GM10248 (cell line): ENCODE measurements at regions not wholly inside any gene's neighbourhood (a gene's known extent, or its start where the extent isn't known, plus 50 kb on each side); places are given as distances from the start of the nearest gene placed in this dataset.

Experiments
- CTCF ChIA-PET: fragments of 300-600 bp; sonication (Branson Sonifier 250); formaldehyde crosslinking; extraction: SDS; loops from one replicate; lab custom pipeline; 2021; ENCODE audit warnings: antibody characterized with exemption; lab: Yijun Ruan, JAX
- POLR2A ChIA-PET: fragments of 350-650 bp; sonication (Branson Sonifier 250); formaldehyde crosslinking; extraction: SDS; loops from one replicate; lab custom pipeline; 2020; ENCODE audit warnings: antibody characterized with exemption; lab: Yijun Ruan, JAX
- DNase-seq: peaks from one replicate; pipeline ENCODE4 v3.0.0; 2012; ENCODE audit errors: extremely low spot score
- CTCF ChIP-seq: IDR thresholded peaks from 2 replicates; pipeline ENCODE4 v1.5.1; 2012; ENCODE audit warnings: mild to moderate bottlenecking, low read depth; ENCODE audit errors: extremely low read depth, missing control alignments, control extremely low read depth

GRCh38 chr5:82664732-82665131, 386.6 kb upstream of the RPS23 start:
- CTCF ChIA-PET = interaction anchor here (0.7 to 1.5 kb wide), 2 partner anchors 12 to 25 kb away, joined by 3 to 4 read pairs; no protein-coding TSS in a partner anchor
- no peak for DNase-seq
- TF ChIP-seq CTCF = no peak
- POLR2A ChIA-PET = no interaction called here

- TF ChIP-seq CTCF = no peak
- CTCF ChIA-PET = interaction anchor here (1.0 kb wide), 1 partner anchor 313 kb away, joined by 3 read pairs; no protein-coding TSS in a partner anchor
- no peak for DNase-seq
- POLR2A ChIA-PET = no interaction called here
Measured at GRCh38 chr5:82663225-82663624, 385.1 kb upstream of the RPS23 start.

- DNase-seq = no peak
- POLR2A ChIA-PET = no interaction called here
- TF ChIP-seq CTCF = no peak
- CTCF ChIA-PET = no interaction called here
Measured at GRCh38 chr5:82662340-82662739, 384.2 kb upstream of the RPS23 start.

GRCh38 chr5:82661933-82662332, 383.8 kb upstream of the RPS23 start:
- no peak for TF ChIP-seq CTCF
- CTCF ChIA-PET = no interaction called here
- POLR2A ChIA-PET = no interaction called here
- DNase-seq = no peak

- CTCF ChIA-PET = no interaction called here
- no peak for TF ChIP-seq CTCF
- POLR2A ChIA-PET = no interaction called here
Measured at GRCh38 chr5:82661462-82661861, 383.3 kb upstream of the RPS23 start.

GRCh38 chr5:82659115-82659514, 381.0 kb upstream of the RPS23 start:
- no peak for TF ChIP-seq CTCF
- POLR2A ChIA-PET = no interaction called here
- CTCF ChIA-PET = interaction anchor here (0.6 to 3.6 kb wide), 3 partner anchors 17 to 816 kb away, joined by 3 to 19 read pairs (median 3); no protein-coding TSS in a partner anchor
- DNase-seq = no peak

More at GRCh38 chr5:82661462-82661861, 383.3 kb upstream of the RPS23 start:
- no peak for DNase-seq

- POLR2A ChIA-PET = no interaction called here
- no peak for DNase-seq
- CTCF ChIA-PET = interaction anchor here (1.0 to 3.6 kb wide), 5 partner anchors 10 to 183 kb away, joined by 3 to 19 read pairs (median 4); no protein-coding TSS in a partner anchor
- no peak for TF ChIP-seq CTCF
Measured at GRCh38 chr5:82657033-82657699, 379.0 kb upstream of the RPS23 start.
